Smooth muscle cell (in vitro differentiated cells): ENCODE measurements at regions not wholly inside any gene's neighbourhood (a gene's known extent, or its start where the extent isn't known, plus 50 kb on each side); places are given as distances from the start of the nearest gene placed in this dataset.

ENCODE experiments used
- DNase-seq: peaks from one replicate; lab custom pipeline; 2025; ENCODE audit not compliant: unreplicated experiment; lab: John Stamatoyannopoulos, UW
- H2AFZ ChIP-seq: fragments of 200-600 bp; sonication (generic); 2 replicates; pipeline ENCODE4 v1.6.0; 2016; ENCODE audit warnings: antibody characterized with exemption, low read depth, mild to moderate bottlenecking
- H3F3A ChIP-seq: fragments of 200-600 bp; sonication (generic); 2 replicates; pipeline ENCODE4 v1.6.0; 2017; ENCODE audit warnings: antibody characterized with exemption, low read depth
- H3K27ac ChIP-seq: fragments of 200-600 bp; sonication (generic); 2 replicates; pipeline ENCODE4 v1.5.1; 2016; ENCODE audit warnings: low read depth, mild to moderate bottlenecking
- H3K27me3 ChIP-seq: fragments of 200-600 bp; sonication (generic); 2 replicates; pipeline ENCODE4 v1.6.1; 2016; ENCODE audit warnings: low read depth, mild to moderate bottlenecking
- H3K36me3 ChIP-seq: fragments of 200-600 bp; sonication (generic); 2 replicates; pipeline ENCODE4 v1.5.1; 2016; ENCODE audit warnings: low read depth
- H3K4me1 ChIP-seq: fragments of 200-600 bp; sonication (generic); 2 replicates; pipeline ENCODE4 v1.5.1; 2016; ENCODE audit warnings: low read depth
- H3K4me2 ChIP-seq: fragments of 200-600 bp; sonication (generic); 2 replicates; pipeline ENCODE4 v1.6.0; 2016; ENCODE audit warnings: mild to moderate bottlenecking
- H3K4me3 ChIP-seq: fragments of 200-600 bp; sonication (generic); 2 replicates; pipeline ENCODE4 v1.5.1; 2016; ENCODE audit warnings: mild to moderate bottlenecking
- H3K79me2 ChIP-seq: fragments of 200-600 bp; sonication (generic); 2 replicates; pipeline ENCODE4 v1.6.0; 2016; ENCODE audit warnings: low read depth, mild to moderate bottlenecking
- H3K9ac ChIP-seq: fragments of 200-600 bp; sonication (generic); 2 replicates; pipeline ENCODE4 v1.6.0; 2016; ENCODE audit warnings: low read depth
- H3K9me3 ChIP-seq: fragments of 200-600 bp; sonication (generic); replicated peaks from 2 replicates; pipeline ENCODE4 v1.5.1; 2016; ENCODE audit warnings: low read depth
- H4K20me1 ChIP-seq: fragments of 200-600 bp; sonication (generic); 2 replicates; pipeline ENCODE4 v1.6.0; 2016; ENCODE audit warnings: low read depth
- WGBS: methylation state at CpG from one replicate; pipeline ENCODE4 v1.1.7; 2016; ENCODE audit warnings: low lambda C conversion rate; 5-methylcytosine and 5-hydroxymethylcytosine counted together
- TF ChIP-seq, protein P1 (sequence below): fragments of 200-600 bp; sonication (generic); IDR thresholded peaks from 2 replicates; pipeline ENCODE4 v1.5.1; 2017; ENCODE audit warnings: borderline replicate concordance, mild to moderate bottlenecking, antibody characterized with exemption; ENCODE audit not compliant: insufficient read depth, poor library complexity, severe bottlenecking

DNA sequence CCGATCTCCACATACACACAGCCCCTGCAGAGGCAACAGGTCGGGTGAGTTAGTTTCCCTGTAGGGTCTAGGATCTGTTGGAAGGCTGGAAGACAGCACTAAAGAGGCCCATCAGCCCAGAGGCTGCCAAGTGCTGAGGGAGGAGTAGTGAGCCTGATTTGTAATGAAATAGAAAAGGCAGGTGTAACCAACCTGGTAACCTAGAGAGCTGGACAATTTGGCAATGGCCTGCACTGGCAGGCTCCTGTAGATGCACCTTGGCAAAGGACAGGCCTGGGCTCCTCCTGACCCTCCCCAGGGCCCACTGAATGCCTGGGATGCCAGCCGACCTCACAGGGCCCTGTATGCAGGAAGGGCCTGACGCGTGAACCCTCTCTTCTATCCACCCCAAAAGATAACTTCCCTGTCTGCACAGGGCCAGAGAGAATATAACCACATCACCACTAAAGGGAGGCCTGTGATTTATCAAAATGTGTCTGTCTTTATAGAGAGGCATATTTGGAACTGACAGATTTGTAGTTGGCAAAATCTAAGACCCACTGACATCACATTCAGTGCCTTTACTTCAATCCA lies 225.1 kb upstream of the CHRNA7 start:
- H3K4me1 ChIP-seq = no peaks in the 10 kb centered on the region
- H3K4me3 ChIP-seq = no peak overlapping the region
- TF ChIP-seq, protein P1, sequence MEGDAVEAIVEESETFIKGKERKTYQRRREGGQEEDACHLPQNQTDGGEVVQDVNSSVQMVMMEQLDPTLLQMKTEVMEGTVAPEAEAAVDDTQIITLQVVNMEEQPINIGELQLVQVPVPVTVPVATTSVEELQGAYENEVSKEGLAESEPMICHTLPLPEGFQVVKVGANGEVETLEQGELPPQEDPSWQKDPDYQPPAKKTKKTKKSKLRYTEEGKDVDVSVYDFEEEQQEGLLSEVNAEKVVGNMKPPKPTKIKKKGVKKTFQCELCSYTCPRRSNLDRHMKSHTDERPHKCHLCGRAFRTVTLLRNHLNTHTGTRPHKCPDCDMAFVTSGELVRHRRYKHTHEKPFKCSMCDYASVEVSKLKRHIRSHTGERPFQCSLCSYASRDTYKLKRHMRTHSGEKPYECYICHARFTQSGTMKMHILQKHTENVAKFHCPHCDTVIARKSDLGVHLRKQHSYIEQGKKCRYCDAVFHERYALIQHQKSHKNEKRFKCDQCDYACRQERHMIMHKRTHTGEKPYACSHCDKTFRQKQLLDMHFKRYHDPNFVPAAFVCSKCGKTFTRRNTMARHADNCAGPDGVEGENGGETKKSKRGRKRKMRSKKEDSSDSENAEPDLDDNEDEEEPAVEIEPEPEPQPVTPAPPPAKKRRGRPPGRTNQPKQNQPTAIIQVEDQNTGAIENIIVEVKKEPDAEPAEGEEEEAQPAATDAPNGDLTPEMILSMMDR = no peak
- no peak overlapping the region for H2AFZ ChIP-seq
- 85% methylated on average over 5 of the region's 5 CpGs for WGBS
- H3K27ac ChIP-seq = no peak overlapping the region
- no peaks in the 10 kb centered on the region for H3K79me2 ChIP-seq
- H3K4me2 ChIP-seq = no peak overlapping the region
- no peaks in the 10 kb centered on the region for H3K36me3 ChIP-seq
- no peak overlapping the region for H3K9ac ChIP-seq
- no peaks in the 10 kb centered on the region for H3K9me3 ChIP-seq
- H3F3A ChIP-seq = no peaks in the 10 kb centered on the region
- no peaks in the 10 kb centered on the region for H4K20me1 ChIP-seq
- DNase-seq = no peak
- H3K27me3 ChIP-seq = no peaks in the 10 kb centered on the region

DNA sequence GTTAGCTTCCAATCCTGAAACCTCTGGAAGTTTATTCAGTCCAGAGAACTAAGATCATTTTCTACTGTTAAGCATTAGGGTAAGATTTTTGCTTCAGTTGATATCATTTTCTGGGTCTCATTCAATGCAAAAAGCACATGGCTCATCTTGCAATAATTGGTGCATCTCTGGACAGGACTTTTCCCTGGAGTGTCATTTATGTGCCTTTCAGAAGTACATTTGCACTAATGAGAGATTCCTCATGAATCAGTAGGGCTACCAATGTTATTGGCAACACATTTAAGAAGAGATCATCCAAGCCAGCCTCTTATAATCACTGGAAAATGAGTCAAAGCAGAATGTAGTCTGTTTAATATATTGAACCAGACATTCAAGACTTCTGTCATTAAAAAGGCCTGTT lies 224.2 kb upstream of the CHRNA7 start:
- H3K36me3 ChIP-seq = no peaks in the 10 kb centered on the region
- H3K4me2 ChIP-seq = no peak overlapping the region
- no peaks in the 10 kb centered on the region for H3K27me3 ChIP-seq
- TF ChIP-seq, protein P1 = no peak
- H3K79me2 ChIP-seq = no peaks in the 10 kb centered on the region
- H3K4me1 ChIP-seq = no peaks in the 10 kb centered on the region
- no peak overlapping the region for H2AFZ ChIP-seq
- H3K4me3 ChIP-seq = no peak overlapping the region
- no peaks in the 10 kb centered on the region for H3K9me3 ChIP-seq
- DNase-seq = no peak
- no peaks in the 10 kb centered on the region for H4K20me1 ChIP-seq
- no peak overlapping the region for H3K27ac ChIP-seq
- no peak overlapping the region for H3K9ac ChIP-seq
- no peaks in the 10 kb centered on the region for H3F3A ChIP-seq

DNA sequence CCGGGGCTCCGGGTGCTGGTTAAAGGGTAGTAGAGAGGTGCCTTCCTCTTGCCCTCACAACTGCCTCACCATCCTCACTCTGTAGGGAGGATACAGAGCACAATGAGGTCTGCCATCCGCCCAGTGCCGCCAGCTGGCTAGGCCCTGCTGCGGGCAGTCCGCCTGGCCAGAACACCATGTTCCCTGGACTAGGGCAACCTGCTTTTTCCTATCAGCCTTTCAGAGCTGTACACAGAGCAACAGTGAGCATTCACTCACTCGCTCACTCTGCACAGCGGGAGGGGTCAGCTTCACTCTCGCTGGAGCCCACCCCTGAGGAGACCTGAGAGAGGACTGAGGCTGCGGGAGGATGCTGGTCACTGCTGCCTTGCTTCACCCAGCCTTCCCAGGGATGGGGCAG lies 218.7 kb upstream of the CHRNA7 start:
- WGBS = 96% methylated on average over 10 of the region's 10 CpGs
- no peaks in the 10 kb centered on the region for H3K9me3 ChIP-seq
- no peak overlapping the region for H3K27ac ChIP-seq
- no peak for DNase-seq
- H4K20me1 ChIP-seq = no peaks in the 10 kb centered on the region
- H3K4me1 ChIP-seq = no peaks in the 10 kb centered on the region
- H3K9ac ChIP-seq = no peak overlapping the region
- H3K4me3 ChIP-seq = no peak overlapping the region
- TF ChIP-seq, protein P1 = no peak
- H3K27me3 ChIP-seq = no peaks in the 10 kb centered on the region
- no peak overlapping the region for H3K4me2 ChIP-seq
- no peaks in the 10 kb centered on the region for H3K36me3 ChIP-seq
- no peaks in the 10 kb centered on the region for H3F3A ChIP-seq
- no peak overlapping the region for H2AFZ ChIP-seq
- H3K79me2 ChIP-seq = no peaks in the 10 kb centered on the region

DNA sequence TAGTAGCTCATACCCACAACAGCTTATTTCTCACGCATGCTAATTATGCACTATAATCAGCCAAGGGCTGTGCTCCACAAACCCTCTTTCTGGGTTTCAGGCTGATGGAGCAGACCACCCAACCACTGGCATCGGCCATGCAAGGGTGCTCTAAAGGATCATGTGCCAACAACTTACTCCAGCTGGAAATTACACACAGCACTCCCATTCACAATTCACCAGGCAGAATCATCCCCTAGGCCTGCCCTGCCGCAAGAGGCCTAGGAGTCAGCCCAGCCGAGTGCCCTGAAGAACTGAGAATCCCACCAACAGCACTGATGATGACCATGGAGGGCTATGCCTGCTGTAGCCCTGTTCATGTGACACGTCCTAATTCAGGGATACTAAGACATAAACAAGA lies 216.2 kb upstream of the CHRNA7 start:
- Histone ChIP-seq H3K9me3 (no peaks in the 10 kb centered on the region), H3K36me3 (no peaks in the 10 kb centered on the region), H3F3A (no peaks in the 10 kb centered on the region), H3K9ac (no peak overlapping the region), H3K79me2 (no peaks in the 10 kb centered on the region), H3K27me3 (no peaks in the 10 kb centered on the region), H3K4me1 (no peaks in the 10 kb centered on the region), H2AFZ (no peak overlapping the region), H3K27ac (no peak overlapping the region), H4K20me1 (no peaks in the 10 kb centered on the region), H3K4me2 (no peak overlapping the region), H3K4me3 (no peak overlapping the region)
- DNase-seq = no peak
- WGBS = 73% methylated on average over 5 of the region's 5 CpGs
- TF ChIP-seq, protein P1 = no peak
